Gastroesophageal sphincter (tissue), 3 donors: ENCODE measurements at regions not wholly inside any gene's neighbourhood (a gene's known extent, or its start where the extent isn't known, plus 50 kb on each side); places are given as distances from the start of the nearest gene placed in this dataset.

Experiments used
- CTCF ChIP-seq, 4 experiments: fragments of 200-600 bp in 2 of 4; fragments of 450-650 bp in 2 of 4; sonication (generic) in 1 of 4; IDR thresholded peaks; one replicate each; pipeline ENCODE4 v1.5.1; 2017 to 2019; ENCODE audit warnings: antibody characterized with exemption in 4 of 4, mild to moderate bottlenecking in 2 of 4, moderate library complexity in 2 of 4
- POLR2A ChIP-seq, 2 donors: fragments of 450-650 bp; IDR thresholded peaks; one replicate each; pipeline ENCODE4 v1.6.1; 2017; ENCODE audit warnings: antibody characterized with exemption in 2 of 2, mild to moderate bottlenecking in 2 of 2, moderate library complexity in 1 of 2

GRCh38 chr5:56699538-56699937 is 115.8 kb upstream of the MAP3K1 start:
- TF ChIP-seq CTCF (IDR thresholded peaks at IDR 0.05) = no peak
- TF ChIP-seq POLR2A (IDR thresholded peaks at IDR 0.05) = no peak
